DMS79 treated with DMSO at 0.1 percent for 48 hours (cell line): ENCODE measurements at regions not wholly inside any gene's neighbourhood (a gene's known extent, or its start where the extent isn't known, plus 50 kb on each side); places are given as distances from the start of the nearest gene placed in this dataset.

Experiments
- DNase-seq: peaks from one replicate; lab custom pipeline; 2025; lab: John Stamatoyannopoulos, UW

DNA sequence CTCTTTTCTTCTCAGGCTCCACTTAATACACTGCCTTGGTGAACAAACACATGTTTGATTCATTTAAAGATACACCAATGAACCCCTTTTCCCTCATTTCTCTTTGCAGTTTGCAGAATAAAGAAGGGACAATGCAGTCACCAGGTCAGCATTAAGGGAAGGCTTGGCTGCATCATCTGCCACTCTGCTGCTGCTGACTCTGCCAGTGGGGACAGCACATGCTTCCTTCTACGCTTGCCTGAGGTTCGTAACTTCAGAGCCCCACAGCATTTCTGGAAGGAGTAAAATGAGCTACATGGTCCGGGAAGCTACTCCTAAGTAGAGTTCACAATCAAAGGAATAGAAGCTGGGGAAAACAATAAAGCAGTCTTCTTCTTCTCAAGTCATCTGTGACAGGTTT lies 178.9 kb upstream of the GATB start:
- no peak for DNase-seq

DNA sequence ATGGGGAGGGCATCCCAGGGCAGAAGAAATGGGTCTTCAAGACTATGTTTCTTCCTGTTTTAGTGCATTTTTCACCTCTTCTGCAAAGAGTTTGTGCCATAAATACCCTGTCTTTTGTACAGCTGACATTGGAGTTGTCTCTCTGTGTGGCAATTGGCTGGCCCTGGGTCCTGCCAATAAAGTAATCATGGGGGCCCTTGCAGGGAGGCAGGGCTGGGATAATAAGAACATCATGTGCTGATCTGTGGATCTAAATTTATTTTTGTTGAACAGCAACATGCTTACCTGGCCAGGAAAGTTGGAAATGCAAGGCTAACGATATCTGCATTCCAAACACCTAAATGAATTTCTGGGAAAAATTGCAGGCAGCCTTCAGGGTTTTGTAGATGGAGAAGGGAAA lies 174.6 kb upstream of the GATB start:
- no peak for DNase-seq

DNA sequence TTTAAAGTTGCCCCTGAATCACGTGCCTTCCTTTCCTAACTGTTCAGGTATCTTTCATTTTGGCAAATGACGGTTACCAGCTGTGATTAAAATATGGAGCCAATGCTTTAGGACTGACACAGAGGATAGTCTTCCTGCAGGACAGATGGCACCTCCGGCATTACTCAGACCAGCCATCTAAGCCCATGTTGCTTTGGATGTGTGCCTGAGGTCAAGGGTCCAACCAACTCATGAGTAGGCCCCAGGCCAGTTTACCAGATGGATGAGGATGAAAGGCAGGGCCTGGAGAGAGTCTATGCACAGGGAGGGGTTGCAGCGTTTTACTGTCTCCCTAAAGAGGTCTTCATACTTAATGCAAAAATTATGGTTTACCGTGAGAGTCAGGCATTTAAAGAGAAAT lies 174.0 kb upstream of the GATB start:
- no peak for DNase-seq

DNA sequence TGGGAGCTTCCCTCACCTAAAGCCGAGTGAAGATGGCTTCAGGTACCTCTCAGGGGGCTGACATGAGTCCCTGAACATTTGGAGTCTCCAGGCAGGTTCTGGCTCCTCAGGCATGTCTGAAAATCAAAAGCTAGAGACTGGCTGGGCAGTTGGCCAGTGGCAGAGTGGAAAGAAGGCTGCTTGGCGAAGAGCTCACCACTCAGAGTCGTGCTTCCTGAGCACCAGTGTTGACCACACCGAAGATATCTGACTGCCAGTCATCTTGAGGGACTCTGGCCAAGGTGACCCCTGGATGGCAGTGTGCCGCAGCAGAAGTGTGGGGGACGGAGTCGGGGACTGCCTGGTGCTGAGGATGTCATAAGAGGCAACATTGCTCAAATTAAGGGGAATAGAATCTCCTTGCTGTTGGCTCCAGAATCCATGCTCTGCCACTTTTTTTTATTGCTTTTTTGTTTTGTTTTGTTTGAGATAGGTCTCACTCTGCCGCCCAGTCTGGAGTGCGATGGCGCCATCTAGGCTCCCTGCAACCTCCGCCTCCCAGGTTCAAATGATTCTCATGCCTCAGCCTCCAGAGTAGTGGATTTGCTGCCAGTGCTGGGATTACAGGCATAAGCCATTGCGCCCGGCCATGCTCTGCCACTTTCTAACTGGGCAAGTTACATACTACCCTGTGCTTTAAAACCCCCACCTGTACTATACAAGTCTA lies 172.5 kb upstream of the GATB start:
- no peak for DNase-seq

DNA sequence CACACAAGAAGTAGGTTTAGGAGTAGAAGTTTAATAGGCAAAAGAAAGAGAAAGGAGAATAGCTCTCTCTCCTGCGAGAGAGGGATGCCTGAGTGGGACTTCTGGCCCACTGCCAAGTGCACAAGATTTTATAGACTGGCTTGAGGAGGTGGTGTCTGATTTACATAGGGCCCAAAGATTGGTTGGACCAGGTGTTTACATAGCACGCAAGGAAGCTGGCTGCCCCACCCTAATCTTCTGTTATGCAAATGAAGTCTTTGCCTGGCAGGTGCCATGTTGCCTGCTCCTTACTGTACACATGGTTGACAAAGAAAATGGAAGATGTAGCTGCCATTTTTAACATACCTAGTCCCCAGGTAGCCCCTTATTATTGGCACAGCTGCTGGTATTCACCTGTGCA lies 170.8 kb upstream of the GATB start:
- no peak for DNase-seq

DNA sequence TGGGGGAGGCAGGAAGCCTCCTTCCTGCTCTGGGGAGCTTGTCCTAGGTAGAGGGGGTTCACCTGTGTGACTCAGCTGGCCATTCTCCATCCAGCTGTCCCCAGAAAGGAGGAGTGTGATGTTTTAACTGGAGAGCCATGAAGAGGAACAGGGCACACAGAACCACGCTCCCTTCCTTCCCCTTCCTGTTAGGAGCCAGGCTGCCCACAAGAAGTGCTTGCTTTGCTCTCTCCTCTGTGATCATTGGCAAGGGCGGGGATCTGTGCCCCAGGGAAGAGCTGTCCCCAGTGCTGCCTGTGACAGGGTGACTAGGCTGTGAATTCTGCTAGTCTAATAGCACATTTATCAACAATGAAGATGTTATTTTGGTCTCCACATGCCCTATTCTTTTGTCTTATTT lies 169.6 kb upstream of the GATB start:
- DNase-seq: no peak

DNA sequence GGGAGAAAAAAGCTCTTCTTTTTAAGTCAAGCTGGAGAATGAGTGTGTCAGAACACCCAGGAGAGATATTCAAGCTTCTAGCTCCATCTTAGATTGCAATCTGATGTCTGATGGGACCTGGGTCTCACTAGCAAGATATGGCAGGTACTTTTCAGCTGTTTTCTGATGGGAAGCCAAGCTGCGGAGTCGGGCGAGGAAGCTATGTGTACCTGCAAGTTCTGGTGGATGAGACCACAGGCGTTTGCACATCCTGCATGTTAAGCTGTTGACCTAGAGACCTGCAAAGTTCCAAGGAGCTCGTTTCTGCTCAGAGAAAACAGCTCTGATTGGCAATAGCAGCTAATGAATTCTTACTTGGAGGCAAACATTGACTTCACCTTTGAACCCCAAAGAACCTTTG lies 167.3 kb upstream of the GATB start:
- DNase-seq: no peak

DNA sequence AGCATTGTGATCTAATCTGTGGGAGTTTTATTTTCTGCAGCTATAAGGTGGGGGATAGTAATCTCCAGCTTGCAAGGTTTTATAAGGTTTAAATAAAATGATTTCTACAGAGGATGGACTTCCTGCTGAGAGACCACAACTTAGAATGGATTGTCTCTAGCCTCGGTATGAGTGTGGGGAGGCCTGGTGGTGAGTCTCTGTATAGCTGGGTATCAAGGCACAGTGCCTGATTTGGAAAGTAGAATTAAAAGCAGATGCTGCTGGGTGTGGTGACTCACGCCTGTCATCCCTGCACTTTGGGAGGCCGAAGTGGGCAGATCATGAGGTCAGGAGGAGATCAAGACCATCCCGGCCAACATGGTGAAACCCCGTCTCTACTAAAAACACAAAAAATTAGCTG lies 162.0 kb upstream of the GATB start:
- DNase-seq: no peak

DNA sequence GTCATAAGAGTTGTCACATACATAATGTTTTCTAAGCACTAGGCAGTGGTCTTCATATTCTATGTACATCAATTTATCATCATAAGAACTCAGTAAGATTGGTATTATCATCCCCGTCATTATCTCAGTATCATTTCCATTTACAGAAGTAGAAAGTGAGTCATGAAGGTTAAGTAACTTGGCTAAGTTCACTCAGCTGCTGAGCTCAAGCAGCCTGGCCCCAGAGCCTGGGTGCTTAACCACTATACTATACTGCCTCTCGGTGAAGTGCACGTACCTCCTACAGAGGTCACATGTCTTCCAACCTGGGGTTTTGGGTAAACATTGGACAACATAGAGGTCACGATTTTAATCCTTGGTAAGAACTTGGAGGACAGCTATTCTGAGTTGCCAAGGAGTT lies 161.5 kb upstream of the GATB start:
- no peak for DNase-seq

DNA sequence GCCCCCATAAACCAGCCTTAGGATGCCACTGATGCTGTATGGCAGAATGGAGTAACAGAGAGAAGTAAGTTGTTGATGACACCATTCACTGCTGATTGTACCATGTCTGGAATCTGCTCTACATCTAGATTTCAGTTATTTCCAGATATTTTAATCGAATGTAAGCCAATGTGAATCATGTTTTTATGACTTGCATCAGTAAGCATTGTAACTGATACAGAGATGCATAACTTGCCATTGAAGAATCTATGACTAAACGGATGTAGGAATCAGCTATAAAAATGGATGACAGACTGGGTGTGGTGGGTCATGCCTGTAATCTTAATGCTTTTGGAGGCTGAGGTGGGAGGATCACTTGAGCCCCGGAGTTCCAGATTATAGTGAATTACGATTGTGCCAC lies 161.0 kb upstream of the GATB start:
- DNase-seq: no peak

DNA sequence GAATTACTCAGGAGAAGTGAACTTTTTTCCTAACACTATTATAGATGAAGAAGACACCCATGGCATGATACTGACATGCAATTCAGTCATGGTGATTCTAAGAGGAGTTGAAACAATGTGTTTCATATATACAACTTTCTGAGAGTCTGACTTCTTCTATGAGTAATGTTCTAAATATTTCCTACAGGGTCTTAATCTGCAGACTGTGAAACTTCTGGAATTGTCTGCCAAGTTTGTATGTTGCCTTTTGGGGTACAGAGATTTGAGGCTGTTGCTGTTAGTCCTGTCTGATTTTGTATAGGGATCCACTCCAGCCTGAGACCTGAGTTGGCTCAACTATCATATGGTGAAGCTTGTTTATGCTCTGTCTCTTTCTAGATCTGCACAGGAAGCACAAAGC lies 160.6 kb upstream of the GATB start:
- DNase-seq: no peak

DNA sequence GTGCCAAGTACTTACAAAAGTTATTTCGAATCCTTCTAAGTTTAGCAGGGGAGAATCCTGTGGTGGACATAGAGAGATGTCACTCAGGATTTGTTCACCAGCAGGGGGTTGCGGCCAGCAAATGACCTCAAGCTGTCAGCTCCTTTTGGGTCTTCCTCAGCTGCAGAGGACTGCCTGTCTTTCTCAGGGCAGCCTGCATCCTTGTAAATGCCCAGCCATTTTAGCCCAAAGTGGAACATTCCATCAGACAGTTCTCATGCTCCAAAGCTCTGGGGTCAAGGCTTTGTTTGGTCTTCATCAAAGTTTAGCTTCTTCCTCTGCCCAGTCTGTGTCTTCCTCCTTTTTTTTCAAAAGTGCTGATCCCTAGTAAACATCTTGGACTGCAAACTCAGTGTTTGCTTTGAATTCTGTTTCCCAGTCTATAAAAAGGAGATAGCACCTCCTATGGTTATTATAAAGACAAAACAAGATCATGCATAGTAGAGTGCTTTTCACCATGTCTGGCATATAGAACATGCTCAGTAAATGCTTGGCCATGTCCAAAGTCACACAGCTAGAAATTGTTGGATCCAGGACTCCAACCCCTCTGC lies 156.4 kb upstream of the GATB start:
- no peak for DNase-seq

DNA sequence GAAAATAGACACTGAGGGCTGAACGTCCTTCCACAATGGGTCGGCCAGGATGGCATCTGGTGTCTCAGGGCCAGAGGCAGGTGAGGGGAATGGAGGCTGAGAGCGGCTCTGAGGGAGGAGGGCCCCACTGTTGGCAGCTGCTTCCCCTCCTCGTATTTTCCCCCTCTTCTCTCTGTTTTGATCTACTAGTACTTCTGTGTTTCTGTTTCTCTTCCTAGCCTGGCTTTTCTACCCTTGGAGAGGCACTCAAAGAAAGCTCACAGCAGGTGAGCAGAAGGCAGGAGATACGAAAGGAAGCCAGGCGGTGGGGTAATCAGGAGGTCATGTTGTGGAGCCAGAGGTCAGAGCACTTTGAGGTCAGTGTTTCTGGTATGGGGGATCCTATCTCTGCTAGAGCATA lies 151.8 kb upstream of the GATB start:
- no peak for DNase-seq

DNA sequence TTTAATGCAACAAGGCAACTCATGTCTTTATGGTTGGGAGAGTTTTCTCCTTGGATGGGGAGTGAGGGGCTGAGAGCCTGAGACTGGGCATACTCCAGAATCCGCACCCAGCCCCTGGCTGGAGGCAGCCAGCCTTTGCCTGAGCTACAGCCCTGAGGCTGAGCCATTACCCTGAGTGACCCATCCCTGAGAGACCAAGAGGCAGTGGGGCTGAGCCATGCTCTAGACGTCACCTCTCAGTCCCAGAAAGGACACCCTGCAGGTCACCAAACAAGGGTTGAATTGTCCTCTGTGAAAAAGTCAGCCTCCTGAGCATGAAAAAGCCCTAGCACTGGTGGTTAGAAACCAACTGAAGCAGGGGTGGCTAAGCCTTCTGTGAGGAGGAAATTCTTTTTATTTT lies 151.2 kb upstream of the GATB start:
- no peak for DNase-seq

DNA sequence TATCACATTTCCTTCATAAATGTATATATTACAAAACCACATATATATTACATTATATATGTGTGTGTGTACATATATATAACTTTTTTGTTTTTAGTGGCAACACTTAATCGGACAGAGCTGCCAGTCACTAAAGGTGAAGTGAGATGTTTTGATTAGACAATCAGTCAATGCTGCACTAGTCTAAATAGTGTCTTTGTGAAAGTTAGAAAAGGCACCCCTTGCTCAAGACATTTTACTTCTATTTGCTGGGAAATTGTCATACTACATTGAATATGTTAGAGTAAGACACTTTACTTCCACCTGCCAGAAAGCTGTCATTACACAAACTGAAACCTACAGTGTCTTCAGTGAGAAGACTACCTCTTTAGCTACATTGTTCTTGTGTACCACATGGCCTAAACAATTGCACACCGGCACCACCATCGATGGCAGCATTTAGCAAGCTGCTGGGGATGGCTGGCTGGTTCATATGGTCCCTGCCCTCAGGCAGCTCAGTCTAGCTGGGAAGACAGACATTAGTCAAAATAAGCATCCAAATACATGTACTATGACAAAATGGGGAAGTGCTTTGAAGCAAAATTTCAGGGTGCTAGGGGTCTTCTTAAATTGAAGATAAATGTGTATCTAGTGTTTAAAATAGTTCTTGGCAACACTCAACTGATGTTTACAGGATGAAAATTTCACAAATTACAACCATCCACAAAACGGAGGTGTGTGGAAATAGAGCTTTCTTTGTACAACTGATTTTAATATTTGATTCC lies 148.1 kb upstream of the GATB start:
- DNase-seq: no peak

DNA sequence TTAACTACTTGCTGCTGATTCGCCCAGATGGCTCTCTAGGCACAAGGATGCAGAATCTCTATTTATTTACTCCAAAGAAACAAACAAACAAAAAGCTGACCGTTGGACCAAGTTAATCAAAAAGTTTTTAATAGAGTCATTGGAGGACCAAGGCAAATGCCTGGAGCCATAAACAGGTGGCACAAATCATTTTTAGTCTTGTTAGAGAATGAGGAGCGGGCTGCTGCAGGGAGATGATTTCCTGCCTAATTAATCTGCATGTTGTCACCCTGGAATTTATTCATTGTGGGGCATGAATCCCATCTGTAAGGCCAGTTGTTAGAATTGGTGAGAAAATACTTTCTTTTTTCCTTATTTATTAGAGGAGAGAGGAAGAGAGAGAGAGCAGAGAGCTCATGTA lies 147.4 kb upstream of the GATB start:
- no peak for DNase-seq

DNA sequence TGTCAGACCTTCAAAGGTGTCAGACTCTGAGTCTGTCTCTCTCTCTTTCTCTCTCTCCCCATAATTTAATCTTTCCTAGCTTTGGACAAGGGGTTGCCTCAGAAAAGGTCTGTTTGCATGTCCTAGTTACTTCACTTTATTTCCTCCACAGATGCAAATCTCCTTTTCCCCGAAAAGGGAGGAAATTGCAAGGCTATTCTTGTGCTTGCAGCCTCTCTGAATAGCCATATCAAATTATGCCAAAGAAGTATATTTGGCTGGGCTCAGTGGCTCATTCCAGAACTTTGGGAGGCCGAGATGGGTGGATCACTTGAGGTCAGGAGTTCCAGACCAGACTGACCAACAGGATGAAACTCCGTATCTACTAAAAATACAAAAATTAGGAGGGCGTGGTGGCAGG lies 145.6 kb upstream of the GATB start:
- DNase-seq: no peak

DNA sequence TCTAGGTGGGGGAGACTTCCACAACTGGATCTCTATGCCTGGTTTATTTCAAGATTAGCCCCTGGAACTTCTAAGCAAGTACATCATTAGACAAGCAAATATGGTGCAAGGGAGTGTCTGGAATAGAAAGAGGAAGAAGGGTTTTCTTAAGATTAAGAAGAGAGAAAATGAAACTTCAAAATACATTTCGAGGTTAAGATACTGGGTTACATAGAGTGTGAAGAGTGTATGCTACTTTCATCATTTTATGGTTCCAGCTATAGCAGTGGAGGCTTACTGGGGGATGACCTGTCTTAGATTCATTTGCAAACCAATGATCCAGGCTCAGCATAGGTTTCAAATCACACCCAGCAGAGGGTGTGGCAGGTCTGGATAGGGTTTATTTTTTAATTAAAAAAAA lies 144.4 kb upstream of the GATB start:
- no peak for DNase-seq

DNA sequence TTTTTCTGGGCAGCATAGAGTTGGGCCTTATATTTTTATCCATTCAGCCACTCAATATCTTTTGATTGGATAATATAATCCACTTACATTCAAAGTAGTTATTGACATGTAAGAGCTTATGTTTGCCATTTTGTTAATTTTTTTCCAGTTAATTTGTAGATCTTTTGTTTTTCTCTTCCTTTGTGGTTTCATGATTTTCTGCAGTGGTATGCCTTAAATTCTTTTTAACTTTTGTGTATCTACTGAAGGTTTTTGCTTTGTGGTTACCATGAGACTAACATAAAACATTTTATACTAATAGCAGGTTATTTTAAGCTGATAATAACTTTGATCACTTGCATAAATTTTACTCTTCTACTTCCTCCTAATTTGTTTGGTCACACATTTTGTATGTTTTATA lies 140.8 kb upstream of the GATB start:
- DNase-seq: no peak

DNA sequence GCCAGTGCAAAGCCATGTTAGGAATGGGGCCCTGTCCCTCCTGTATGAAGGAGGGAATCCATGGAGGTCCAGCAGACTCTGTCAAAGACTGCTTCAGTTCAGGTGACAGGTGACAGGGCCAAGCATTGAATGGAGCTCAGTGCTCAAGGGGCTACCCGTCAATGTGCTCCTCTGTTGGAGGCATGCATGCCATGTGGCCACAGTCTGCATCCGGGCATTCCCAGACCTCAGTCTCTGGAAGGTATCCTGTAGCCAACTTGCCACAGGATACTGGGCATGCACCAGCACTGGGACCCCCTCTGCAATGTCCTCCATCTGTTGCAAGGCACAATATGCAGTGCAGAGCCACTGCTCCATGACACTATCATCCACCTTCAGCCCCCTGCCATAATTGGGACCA lies 136.1 kb upstream of the GATB start:
- DNase-seq: no peak

DNA sequence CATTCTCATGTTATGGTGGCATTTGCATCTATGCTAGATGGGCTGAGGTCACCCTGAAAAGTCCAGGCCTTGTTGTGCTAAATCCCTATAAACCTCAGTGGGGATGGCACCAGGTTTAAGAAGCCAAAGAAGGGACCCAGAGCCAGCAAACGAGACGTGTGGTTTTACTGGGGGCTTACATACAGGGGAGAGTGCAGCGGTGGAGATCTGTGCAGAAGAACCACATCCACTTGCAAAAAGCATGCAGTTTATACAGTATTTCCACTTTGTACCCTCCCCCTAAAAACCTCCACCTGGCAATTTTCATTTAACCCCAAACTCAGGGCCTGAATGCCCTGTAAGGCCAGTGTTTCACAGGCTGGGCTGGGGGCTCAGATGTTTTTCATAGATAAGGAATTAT lies 134.9 kb upstream of the GATB start:
- no peak for DNase-seq

DNA sequence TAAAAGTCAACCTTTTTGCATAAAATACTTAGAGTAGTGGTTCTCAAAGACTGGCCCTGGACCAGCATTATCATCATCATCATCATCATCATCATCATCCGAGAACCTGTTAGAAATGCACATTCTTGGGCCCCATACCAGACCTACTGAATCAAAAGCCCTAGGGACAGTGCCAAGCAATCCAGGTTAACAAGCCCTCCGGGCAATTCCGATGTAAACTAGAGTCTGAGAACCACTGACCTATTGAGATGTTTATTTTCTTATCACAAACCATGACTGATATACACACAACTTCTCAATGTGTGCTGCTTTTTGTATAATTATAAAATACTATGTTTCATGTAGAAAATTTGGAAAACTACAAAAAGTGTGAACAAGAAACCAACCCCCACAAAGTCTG lies 133.4 kb upstream of the GATB start:
- no peak for DNase-seq

DNA sequence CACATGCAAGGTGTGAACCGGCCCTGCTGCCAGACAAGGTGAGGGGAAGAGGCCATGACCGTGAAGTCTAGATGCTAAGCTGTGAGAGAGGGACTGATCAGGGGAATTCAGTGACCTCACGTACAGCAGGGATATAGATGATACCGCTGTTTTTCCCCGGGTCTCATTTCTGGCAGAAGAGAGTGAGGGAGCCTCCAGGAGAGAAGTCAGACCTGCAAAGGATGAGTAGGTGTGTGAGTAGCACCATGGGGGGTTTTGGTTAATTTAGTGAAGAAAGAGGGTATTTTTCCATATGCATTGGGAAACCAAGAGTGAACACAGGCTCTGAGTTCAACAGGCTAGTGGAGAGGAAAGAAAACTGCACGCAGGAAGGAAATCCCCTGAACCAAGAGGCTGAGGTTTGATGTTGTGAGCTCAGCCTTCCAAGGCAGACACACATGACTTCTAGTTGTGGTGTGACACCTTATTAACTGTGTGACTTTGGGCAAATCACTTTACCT lies 127.6 kb upstream of the GATB start:
- DNase-seq: no peak

DNA sequence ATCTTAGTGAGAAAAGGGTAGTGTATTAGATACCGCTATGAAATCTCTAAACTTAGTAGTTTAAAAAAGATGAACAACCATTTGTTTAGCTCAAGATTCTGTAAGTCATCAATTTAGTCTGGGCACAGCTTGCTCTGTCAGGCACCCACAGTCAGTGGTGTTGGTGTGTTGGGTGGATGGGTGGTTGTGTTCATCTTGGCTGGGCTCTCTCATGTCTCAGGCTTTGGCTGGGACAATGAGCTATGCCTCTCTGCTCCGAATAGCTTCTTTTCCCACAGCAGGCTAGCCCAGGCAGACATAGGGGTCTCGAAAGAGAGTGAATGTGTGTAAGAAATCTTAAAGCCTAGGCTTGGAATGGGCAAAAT lies 127.0 kb upstream of the GATB start:
- no peak for DNase-seq
